IPS-NIHi7 (cell line): ENCODE measurements at regions not wholly inside any gene's neighbourhood (a gene's known extent, or its start where the extent isn't known, plus 50 kb on each side); places are given as distances from the start of the nearest gene placed in this dataset.
A peak's percentile ranks its signal among the peaks of the same experiment; 100 is the strongest.
"Not testable (repeated sequence)": the region's sequence is repeated elsewhere in the genome, so short reads cannot be mapped to it uniquely, and the experiment has no call there.

Experiments
- DNase-seq: peaks from one replicate; pipeline ENCODE4 v3.0.0; 2012; ENCODE audit warnings: mixed read lengths; ENCODE audit errors: extremely low spot score

- no peak for DNase-seq
Observed at GRCh38 chr2:223285370-223286265, 233.6 kb downstream of the KCNE4 start.

- DNase-seq: no peak
Observed at GRCh38 chr2:223294756-223295155, 242.8 kb downstream of the KCNE4 start.

GRCh38 chr2:223297788-223298187 lies 245.8 kb downstream of the KCNE4 start:
- DNase-seq: no peak

- not testable (repeated sequence) for DNase-seq
Observed at GRCh38 chr2:223298329-223298728, 246.3 kb downstream of the KCNE4 start.

GRCh38 chr2:223300326-223300725 lies 248.3 kb downstream of the KCNE4 start:
- no peak for DNase-seq

- DNase-seq: peak; percentile 51
Observed at GRCh38 chr2:223306371-223306770, 254.4 kb downstream of the KCNE4 start.

GRCh38 chr2:223311889-223312680 lies 260.1 kb downstream of the KCNE4 start:
- DNase-seq: no peak

- no peak for DNase-seq
Observed at GRCh38 chr2:223313101-223313500, 261.1 kb downstream of the KCNE4 start.

- no peak for DNase-seq
Observed at GRCh38 chr2:223314811-223315210, 262.8 kb downstream of the KCNE4 start.

- no peak for DNase-seq
Observed at GRCh38 chr2:223315813-223316212, 263.8 kb downstream of the KCNE4 start.

- DNase-seq: no peak
Observed at GRCh38 chr2:223316342-223316741, 264.4 kb downstream of the KCNE4 start.

GRCh38 chr2:223319601-223320000 lies 267.6 kb downstream of the KCNE4 start:
- DNase-seq: no peak

- DNase-seq: no peak
Observed at GRCh38 chr2:223324402-223324801, 272.4 kb downstream of the KCNE4 start.

GRCh38 chr2:223328578-223328977 lies 273.6 kb downstream of the SCG2 start:
- DNase-seq: no peak

- DNase-seq: not testable (repeated sequence)
Observed at GRCh38 chr2:223330747-223331146, 271.4 kb downstream of the SCG2 start.

- no peak for DNase-seq
Observed at GRCh38 chr2:223338016-223338415, 264.1 kb downstream of the SCG2 start.

- DNase-seq: no peak
Observed at GRCh38 chr2:223357076-223357475, 245.1 kb downstream of the SCG2 start.

GRCh38 chr2:223363085-223363484 lies 239.1 kb downstream of the SCG2 start:
- no peak for DNase-seq

GRCh38 chr2:223365158-223365679 lies 236.9 kb downstream of the SCG2 start:
- DNase-seq: no peak

- DNase-seq: no peak
Observed at GRCh38 chr2:223366566-223366965, 235.6 kb downstream of the SCG2 start.

- DNase-seq: no peak
Observed at GRCh38 chr2:223368481-223368880, 233.7 kb downstream of the SCG2 start.

GRCh38 chr2:223369889-223370288 lies 232.3 kb downstream of the SCG2 start:
- DNase-seq: no peak

GRCh38 chr2:223383315-223383714 lies 218.8 kb downstream of the SCG2 start:
- no peak for DNase-seq
